ENCODE measurements at regions not wholly inside any gene's neighbourhood (a gene's known extent, or its start where the extent isn't known, plus 50 kb on each side); places are given as distances from the start of the nearest gene placed in this dataset.

- TF ChIP-seq PKNOX1 (IDR thresholded peaks at IDR 0.05) (no peak), ELF4 (IDR thresholded peaks at IDR 0.05) (no peak), SP1 (IDR thresholded peaks at IDR 0.05) (no peak), ARNT (IDR thresholded peaks at IDR 0.05) (no peak), FOXM1 (IDR thresholded peaks at IDR 0.05; ENCODE audit: borderline replicate concordance) (no peak), BHLHE40 (IDR thresholded peaks at IDR 0.05; ENCODE audit: borderline replicate concordance) (no peak), L3MBTL2 (conservative IDR thresholded peaks at IDR 0.05) (no peak), FOXK2 (IDR thresholded peaks at IDR 0.05) (no peak), CTBP1 (IDR thresholded peaks at IDR 0.05; ENCODE audit: borderline replicate concordance) (no peak), FOXA1 (IDR thresholded peaks at IDR 0.05) (no peak), NFRKB (IDR thresholded peaks at IDR 0.05) (no peak)
Observed at GRCh38 chr10:60541451-60541850, 151.8 kb upstream of the ANK3 start.

All from HEK293T (cell line).